HG03575 (cell line): ENCODE measurements at regions not wholly inside any gene's neighbourhood (a gene's known extent, or its start where the extent isn't known, plus 50 kb on each side); places are given as distances from the start of the nearest gene placed in this dataset.

Experiments
- ATAC-seq: cut with Tn5 transposase; IDR thresholded peaks from one replicate; pipeline ENCODE4 v1.9.1; 2021; ENCODE audit not compliant: unreplicated experiment, insufficient number of reproducible peaks, low FRiP score; ENCODE audit errors: extremely low read depth

DNA sequence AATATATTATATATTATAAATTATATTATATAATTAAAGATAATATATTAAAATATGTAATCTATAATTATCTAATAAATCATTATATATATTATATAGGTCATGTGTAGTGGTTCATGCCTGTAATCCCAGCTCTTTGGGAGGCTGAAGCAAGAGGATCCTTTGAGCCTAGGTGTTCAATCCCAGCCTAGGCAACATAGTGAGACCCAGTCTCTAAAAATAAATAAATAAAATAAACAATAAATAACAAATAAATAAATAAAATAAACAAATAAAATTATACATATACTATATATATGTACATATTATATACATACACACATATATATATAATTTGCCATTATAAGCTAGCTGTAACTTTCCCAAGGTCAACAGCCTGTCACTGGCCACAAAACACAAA is 277.7 kb downstream of the SETD4 start:
- no peak for ATAC-seq

GRCh38 chr21:35780983-35781382 is 279.3 kb downstream of the SETD4 start:
- no peak for ATAC-seq

GRCh38 chr21:35779690-35780570 is 280.4 kb downstream of the SETD4 start:
- ATAC-seq, result no peak

GRCh38 chr21:35779167-35779566 is 281.2 kb downstream of the SETD4 start:
- ATAC-seq, result no peak

DNA sequence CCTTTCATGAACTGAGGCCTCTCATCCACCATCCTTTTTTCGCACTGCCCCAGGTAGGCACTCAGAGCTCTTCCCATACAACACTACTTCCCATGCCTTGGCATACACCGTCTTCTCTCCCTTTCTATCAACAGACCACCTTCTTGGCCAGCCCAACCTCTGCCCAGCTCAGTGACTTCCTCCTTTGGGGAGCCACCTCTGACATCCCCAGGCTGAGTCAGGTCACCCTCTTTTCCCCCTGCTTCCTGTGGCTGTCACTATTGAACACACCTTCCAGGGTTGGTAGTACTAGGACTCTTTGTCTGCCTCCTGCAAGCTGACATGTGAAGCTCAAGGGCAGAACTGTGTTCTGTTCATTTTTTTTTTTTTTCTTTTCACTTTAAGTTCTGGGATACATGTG is 283.2 kb downstream of the SETD4 start:
- ATAC-seq, result no peak

DNA sequence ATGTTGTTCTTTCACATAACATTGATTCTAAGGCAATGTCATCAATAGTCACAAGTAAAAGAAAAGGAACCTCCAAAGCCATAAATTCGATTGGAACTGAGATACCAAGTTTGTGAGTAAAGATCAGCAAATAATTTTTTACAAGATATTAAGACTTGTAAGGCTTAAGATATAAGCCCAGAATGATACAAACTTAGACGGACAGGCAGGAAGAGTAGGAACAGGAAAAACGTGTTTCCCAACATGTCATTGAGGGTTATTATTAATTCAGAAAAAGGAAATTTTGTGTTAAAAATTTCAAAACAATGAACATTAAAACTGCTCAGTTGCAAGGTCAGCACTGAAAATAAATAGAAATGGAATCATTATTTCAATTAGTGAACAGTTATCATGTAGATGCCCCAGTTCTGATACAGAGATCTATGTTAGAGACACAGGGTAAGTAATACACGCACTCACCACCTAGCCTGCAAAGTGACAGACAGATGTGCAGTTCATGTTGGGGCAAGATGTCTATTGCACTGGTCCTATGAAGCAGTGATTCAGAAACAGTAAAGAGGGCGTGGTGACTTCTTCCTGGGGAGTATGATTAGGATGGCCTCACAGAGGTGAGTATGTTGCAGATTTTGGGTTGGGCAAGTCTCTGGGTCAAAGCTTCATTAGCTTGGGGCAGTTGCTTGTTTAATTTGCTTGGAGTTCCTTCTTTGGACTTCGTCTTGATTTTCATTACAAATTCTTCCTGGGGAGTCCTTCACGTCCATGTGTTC is 284.4 kb downstream of the SETD4 start:
- ATAC-seq, result no peak

GRCh38 chr21:35770101-35770945 is 290.0 kb downstream of the SETD4 start:
- ATAC-seq, result no peak

DNA sequence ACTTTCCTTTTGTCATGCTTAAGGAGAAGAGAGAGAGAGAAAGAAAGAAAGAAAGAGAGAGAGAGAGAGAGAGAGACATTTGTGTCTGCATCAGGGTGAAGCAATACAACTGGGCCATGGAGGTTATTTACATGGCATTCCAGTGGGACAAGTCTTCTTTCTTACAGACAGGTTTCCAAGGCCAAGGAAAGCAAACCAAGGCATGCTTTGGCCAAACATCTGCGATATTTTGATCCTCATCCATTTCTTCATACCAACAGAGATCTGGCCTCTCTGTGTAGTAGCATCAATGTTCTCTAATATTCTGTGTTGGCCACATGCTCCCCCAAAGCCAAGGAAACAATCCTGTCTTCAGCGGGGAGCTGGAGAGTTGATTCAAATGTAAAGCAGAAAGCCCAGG is 292.1 kb downstream of the SETD4 start:
- ATAC-seq, result no peak

- ATAC-seq, result no peak
These were observed 295.7 kb downstream of the SETD4 start for GRCh38 chr21:35764586-35764985.

GRCh38 chr21:35764077-35764476 is 296.2 kb downstream of the SETD4 start:
- no peak for ATAC-seq

GRCh38 chr21:35754583-35754982 is 305.7 kb downstream of the SETD4 start:
- no peak for ATAC-seq

GRCh38 chr21:35753308-35753707 is 307.0 kb downstream of the SETD4 start:
- ATAC-seq, result no peak

- ATAC-seq, result no peak
These were observed 309.2 kb downstream of the SETD4 start for GRCh38 chr21:35751171-35751570.

GRCh38 chr21:35749904-35750303 is 310.4 kb downstream of the SETD4 start:
- ATAC-seq, result no peak

- ATAC-seq, result no peak
These were observed 311.5 kb downstream of the SETD4 start for GRCh38 chr21:35748678-35749314.

- ATAC-seq, result no peak
These were observed 316.8 kb downstream of the SETD4 start for GRCh38 chr21:35743571-35743970.

- ATAC-seq, result no peak
These were observed 321.9 kb downstream of the SETD4 start for GRCh38 chr21:35738347-35738961.

DNA sequence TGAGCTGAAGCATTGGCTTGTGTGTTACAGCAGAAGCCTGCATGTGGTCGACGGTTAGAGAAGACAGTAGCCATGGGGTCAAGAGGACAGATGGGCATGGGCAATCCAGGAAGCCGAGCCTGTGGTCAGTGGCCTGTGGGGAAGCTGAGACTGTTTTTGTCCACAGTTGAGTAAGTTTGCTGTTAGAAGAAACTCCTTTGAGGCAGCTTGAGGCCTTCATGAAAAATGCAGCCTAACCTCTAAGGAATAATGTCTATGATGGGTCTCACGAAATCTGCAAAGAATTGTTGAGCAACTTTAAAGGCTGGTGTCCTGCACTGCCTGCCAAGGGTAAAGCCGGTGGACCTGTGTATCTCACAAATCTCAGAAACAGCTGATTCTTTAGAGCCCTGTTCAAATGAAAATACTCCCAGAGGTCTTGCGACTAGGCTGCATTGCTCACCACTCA is 322.4 kb downstream of the SETD4 start:
- ATAC-seq, result no peak
